GM21619 (cell line): ENCODE measurements at regions not wholly inside any gene's neighbourhood (a gene's known extent, or its start where the extent isn't known, plus 50 kb on each side); places are given as distances from the start of the nearest gene placed in this dataset.
A peak's percentile ranks its signal among the peaks of the same experiment; 100 is the strongest.

ENCODE experiments used
- ATAC-seq: cut with Tn5 transposase; IDR thresholded peaks from one replicate; pipeline ENCODE4 v1.9.1; 2021; ENCODE audit not compliant: unreplicated experiment

DNA sequence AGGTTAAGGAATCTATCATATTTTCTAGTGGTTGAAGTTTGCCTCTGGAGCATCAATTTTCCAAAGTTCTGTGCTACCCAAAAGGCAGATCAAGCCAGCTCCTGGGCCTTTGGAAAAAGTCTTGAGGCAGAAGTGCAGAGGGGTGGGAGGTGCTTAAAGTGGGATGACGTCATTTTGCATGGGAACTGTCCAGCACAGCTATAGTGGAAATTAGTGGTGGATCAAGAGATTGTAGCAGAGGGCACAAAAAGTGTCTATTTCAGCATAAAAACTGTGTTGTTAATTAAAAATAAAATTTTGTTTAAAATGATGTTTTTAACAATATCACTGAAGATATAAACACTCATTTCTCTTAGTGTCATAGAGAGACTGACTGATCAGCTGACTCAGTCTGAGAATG is 221.9 kb downstream of the LRRN1 start:
- no peak for ATAC-seq

DNA sequence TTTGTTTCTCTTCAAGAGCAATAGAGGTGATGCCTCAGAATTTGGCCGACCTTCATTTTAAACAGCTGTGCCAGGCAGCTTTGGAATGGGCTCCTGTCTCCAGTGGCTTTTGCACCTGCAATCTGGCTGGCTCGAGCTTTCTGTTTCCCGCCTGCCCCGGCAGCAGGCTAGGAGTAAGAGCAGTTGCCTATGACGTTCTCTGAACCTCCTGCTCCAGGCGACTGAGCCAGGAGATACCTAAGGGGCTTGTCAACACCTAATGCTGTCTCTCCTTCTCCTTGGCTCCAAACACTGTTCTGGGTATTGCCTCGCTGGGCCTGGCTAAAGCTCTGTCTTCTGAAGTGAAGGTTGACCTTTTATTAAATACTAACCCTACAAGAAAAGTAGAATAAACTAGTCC is 229.9 kb downstream of the LRRN1 start:
- no peak for ATAC-seq

DNA sequence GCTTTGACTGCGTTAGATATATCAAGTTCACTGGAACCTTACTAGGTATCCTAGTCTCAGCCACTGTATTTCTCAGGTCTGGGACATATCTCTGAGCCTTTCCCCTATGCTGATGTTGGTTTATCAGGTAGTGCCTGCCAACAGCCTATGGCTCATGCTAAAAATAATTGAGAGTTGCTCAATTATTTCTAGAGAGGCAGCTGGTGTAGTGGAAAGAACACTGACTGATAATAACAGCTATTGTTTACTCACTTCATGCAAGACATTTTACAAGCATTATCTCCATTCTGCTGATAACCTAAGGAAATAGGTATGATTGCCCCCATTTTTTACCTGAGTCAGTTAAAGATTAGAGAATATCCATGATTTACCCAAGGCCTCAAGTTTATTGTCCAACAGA is 231.4 kb downstream of the LRRN1 start:
- no peak for ATAC-seq

DNA sequence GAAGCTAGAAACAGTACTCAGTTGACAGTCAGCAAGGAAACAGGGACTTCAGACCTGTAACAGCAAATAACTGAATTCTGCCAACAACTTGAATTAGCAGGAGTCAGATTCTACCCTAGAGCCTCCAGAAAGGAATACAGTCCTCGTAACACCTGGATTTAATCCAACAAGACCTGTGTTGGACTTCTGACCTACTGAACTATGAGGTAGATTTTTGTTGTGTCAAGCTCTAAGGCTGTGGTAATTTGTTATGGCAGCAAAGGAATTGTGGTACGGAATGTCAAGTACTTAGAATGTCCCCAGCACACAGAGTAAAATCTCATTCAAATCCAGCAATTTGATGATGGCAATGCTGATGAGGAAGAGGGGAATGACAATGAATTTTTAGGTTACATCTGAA is 234.1 kb downstream of the LRRN1 start:
- ATAC-seq, result no peak

DNA sequence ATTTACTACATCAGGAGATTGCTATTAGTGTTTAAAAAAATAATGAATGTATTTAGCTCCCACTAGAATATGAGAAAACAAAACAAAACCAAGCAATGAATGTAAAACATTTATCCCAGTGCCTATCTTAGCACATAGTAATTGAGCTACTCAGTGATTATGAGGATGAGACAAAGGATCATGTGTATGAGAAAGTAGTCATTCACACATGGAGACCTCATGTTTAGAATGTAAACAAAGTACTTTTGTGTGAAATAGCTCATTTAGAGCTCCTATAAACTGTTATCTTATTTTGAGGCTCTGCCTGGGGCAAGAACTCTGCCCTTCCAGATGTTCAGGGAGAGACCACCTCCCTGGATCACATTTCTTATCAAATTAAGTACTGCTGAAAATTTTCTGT is 236.8 kb downstream of the LRRN1 start:
- ATAC-seq, result no peak

DNA sequence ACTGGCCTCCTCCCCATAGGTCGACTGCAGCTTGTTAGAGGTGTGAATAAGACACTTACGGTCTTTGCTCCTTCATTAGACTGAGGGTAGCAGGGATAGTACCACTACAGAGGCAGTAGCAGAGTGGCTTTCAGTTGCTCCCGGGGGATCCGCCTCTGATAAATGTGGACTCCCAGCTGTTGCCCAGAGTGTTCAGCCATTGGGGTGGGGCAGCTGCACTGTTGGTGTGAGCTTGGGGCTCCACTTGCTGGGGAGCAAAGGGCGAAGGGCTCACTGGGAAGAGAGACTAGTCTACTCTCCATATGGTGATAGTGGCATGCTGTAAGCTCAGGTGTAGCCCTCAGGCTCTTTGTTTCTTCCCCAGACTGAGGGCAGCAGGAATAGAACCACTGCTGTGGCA is 239.1 kb downstream of the LRRN1 start:
- no peak for ATAC-seq

DNA sequence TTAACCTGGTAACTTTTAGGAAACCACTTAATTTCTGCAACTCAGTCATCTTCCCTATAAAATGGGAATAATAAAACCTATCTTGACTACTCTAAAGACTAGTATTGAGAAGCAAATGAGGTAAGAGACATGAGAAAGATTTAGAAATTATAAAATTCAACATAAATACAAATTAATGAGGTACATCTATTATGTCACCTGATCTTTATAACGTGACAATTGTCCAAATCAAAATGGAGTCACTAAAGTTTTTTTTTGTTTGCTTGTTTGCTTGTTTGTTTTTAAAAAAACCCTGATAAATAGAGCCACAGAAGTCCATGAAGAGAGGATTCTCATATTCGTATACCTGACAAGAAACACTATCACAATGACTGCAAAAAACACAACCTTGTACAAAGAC is 242.8 kb downstream of the LRRN1 start:
- ATAC-seq, result no peak

DNA sequence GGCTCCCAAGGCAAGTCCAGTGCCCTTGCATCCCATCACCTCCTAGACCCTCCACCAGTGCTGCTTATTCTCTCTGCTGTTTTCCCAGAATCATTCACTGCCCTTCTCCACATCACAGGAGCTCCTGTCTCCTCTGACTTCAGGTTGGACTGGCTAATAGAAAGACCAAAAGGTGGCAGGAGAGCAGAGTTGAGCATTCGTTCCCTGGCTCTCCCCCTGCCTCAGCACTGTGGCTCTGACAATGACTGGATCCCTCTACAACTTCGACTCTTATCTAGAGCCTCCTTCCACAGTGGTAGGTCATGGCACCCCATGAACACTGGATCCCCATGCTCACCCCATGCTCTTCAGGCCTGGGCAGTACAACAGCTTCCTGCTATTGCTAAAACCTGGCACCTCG is 243.6 kb downstream of the LRRN1 start:
- no peak for ATAC-seq

DNA sequence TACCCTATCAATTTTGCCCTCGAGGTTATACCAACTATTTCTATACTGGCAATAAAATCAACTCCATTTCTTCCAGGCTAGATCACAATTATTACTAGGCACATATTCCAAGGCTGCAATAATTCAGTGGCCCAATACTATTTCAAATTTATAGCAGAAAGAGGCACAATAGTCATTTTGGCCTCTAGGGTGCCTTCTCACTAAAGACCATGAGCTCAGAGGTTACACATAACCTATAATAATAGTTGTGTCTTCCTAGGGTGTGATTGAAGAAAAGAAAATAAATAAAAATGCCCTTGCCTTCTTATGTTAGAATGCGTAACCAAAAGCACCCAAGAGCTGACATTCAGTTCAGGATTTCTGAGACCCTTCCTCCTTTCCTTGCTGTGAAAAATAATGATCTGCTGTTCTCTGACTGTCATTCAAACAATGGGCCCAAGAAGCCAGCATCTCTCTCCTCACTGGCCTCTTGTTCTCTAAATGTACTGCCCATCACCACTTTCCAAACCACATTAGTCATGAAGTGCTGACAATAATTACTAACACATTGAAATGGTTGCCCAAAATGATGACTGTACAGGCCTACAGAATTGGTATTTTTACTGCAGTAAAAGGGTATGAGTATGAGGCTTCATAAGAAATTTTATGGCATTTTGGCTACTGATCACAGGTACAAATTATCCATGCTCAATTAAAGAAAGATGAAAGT is 244.8 kb downstream of the LRRN1 start:
- ATAC-seq, result no peak

DNA sequence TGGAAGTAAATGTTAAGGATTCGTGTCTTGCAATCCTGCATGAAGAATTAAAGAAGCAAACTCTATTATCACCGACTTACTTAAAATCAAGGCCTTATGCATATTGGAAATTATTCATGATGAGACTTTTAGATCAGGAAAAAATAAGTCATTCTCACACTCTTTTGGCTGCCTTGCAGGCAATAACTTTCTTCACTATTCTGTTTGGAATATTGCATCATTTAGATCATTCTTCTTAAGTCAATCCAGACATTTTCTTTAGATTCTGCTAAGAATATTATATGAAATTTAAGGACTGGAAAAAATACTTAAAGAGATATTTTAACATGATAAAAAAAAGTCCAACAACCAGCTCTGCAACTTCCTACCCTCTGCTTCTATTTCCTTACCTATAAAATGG is 245.4 kb downstream of the LRRN1 start:
- no peak for ATAC-seq

DNA sequence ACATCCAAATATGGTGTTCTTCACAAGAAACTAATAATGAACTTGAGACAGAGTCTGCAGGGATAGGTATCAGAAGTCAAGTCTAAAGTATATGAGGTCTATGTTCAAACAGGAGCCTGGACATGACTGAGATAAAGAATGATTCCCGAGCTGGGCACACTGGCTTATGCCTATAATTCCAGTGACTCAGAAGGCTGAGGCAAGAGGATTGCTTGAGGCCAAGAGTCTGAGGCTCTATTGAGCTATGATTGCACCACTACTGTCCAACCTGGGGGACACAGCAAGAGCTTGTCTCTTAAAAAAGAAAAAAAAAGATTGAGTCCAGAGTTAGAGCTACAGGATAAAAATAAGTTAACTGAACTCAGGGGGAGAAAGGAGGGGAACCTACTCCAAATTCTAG is 246.5 kb downstream of the LRRN1 start:
- ATAC-seq, result no peak

DNA sequence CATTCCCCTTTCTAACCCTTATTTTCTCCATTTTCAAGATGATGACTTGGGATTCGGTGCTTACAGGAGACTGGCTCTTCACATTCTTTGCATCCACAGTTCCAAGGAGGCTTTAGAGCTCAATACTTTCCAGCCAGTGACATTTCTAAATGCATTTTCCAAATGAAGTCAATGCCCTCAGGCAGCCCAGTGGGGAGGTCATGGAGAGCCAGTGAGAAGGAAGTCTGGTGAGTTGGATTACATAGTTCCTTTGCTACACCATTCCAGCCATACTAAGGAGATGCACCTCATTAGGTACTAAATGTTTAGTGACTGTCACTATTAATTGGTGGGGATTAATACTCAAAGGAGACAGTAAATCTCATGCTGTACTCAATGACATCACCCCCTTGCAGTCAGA is 248.1 kb downstream of the LRRN1 start:
- no peak for ATAC-seq

DNA sequence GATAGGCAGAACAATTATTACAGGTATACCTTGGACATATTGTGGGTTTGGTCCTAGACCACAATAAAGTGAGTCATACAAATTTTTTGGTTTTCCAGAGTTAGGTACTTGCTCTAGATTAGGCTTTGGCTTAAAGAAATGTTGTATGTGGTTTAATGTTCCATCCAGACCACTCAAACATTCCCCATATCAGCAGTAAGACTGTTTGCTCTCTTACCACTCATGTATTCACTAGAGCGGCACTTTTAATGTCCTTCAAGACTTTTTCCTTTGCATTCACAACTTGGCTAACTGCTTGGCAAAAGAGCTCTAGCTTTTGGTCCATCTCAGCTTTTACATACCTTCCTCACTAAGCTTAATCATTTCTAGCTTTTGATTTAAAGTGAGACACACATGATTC is 250.5 kb upstream of the SETMAR start:
- no peak for ATAC-seq

DNA sequence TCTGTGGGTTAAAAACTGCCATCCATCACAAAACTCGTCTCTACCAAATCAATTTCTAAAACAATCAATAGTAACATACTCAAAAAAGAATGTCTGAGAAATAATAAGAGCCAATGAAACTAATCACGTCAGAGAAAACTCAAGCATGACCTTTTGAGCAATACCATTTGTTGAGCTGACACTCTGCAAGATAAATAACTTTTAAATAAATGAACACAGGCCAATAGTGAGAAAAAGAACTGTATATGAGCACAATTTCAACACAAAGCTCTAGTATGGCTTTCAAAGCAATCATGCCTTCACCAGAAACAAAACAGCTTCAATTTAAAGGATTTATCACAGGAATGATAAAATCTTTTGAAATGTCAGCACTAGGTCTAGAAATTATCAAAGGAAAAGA is 249.2 kb upstream of the SETMAR start:
- no peak for ATAC-seq

DNA sequence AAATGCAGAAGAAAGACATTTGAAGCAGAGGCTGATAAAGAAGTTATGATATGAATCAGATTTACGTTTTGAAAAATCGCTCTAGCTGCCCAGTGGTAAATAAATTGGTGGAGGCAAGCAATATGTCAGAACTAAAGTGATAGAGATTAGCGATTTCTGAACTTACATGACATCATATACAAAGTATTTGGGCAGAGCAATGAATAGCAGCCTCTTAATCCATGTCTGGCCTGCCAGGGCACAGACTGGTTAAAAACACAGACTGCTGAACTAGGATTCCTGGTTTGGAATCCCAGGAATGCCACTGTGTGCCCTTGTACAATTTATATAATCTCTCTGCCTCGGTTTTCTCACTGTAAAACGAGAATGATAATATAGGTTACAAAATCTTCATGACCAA is 243.1 kb upstream of the SETMAR start:
- ATAC-seq, result no peak

DNA sequence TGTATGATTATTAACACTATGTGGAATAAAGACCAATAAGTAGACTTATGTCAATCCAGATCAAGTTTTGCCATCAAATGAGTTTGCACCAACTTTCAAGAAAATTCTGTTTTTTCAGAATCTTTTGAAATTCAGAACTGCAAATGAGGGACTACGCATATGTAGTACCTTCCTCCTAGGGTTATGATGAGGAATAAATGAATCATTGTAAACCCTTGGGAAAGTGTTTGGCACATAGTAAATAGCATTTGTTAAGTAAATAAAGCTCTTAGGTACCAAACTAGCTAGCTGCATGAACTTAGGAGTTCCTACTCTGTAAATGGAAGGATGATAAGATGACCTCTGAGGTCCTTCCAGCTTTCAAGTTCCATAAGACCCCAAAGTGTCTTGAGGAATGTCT is 242.6 kb upstream of the SETMAR start:
- ATAC-seq, result no peak

DNA sequence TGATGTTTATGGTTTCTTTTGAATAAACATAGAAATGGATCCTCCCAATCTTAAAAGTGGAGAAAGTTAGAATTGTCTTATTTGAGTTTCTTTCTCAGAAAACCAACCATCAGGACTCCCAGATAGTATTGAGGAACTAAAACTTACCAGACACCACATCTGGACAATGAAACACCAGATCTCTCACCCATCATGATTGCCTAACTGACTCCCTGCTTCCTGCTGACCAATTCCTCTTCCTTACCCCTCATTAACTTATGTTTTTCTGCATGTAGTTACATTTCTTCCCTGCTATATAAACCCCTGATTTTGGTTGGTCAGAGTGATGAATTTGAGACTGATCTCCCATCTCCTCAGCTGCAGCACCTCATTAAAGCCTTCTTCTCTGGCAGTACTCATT is 242.0 kb upstream of the SETMAR start:
- no peak for ATAC-seq

DNA sequence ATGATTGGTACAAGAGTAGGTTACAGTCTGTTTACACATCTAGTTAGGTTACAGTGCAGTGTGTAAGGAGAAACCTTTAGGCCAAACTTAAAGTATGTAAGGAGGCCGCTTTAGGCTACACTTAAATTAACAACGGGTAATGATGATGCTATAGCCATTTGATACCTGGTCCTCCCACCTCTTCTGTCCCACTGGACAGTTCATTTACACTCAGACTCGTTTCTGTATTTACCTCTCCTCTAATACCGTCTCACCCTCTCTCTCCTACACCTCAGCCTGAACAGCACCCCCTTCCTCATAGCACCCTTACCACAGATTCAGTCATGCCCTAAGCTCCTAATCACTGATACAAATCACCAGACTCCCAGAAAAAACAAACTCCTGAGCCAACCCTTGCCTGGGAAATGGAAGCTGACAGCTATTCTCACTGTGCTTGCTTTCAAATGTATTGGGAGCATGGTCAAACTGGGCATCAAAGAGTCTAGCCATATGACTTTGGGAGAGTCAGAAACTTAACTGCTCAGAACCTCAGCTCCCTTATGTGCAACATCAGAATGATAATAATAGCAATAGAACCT is 241.3 kb upstream of the SETMAR start:
- ATAC-seq, result no peak

DNA sequence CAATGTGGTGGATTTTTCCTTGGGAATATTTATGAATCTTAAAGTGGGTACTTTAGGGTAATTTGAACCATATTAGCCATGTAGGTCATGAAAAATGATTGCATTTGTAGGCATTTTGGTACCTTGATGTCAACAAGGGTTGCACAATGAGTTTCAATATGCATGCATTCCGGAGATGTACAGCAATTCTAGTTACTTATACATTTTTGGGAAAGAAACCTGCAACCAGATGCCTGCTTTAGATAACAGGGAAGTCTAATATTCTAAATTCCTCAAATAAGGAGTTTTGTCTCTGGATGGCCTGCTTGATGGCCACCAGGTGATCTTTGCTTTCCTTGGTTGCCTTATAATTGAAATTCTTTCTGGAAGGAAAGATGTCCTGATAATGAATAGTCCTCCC is 240.5 kb upstream of the SETMAR start:
- ATAC-seq, result no peak

DNA sequence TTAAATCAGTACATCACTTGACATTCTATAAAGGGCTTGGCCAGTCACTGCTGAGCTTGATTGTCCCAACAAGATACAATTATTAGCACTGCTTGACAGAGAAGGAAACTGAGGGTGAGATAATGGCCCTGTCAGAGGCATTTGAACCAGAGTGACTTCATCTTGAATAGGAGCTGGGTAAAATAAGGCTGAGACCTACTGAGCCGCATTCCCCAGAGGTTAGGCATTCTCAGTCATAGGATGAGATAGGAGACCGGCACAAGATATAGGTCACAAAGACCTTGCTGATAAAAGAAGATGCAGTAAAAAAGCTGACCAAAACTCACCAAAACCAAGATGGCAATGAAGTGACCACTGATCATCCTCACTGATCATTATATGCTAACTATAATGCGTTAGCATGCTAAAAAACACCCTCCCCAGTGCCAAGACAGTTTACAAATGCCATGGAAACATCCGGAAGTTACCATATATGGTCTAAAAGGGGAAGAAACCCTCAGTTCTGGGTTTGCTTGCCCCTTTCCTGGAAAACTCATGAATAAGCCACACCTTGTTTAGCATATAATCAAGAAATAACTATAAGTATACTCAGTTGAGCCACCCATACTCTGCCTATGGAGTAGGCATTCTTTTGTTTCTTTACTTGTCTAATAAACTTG is 239.1 kb upstream of the SETMAR start:
- no peak for ATAC-seq

DNA sequence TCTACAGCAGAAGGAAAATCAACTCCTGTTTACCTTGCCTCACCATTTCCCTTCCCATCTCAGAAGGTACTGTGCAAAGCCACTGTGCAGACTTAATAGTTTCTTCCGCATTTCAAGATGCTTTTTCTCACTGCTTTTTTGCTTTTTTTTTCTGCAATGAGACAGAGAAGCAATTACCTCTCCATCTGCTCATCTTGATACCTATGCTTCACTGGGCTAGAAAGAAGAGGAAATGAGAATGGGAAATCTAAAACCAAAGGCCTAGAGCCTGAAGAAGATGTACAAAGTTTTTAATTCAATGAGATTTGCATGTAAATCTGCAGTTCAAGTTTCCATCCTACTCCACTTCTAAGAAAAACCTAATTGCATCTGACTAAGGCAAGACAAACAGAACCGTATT is 238.1 kb upstream of the SETMAR start:
- ATAC-seq, result peak; percentile 80

DNA sequence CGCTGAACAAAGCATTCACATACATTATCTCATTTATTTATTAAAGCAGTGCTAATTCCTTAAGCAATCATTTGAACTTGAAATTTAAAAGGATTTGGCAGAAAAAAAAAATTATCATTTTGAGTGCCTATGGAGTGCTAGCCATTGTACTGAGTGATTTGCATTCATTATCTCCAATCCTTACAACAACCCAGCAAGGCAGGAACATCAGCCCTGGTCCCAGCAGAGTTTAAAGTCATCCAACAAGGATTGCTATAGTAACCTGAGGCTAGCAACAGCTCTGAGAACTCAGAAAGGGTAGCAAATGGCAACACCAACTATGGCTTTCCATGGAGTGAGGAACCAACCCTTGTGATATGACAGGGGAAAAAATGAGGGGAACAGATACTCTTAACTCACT is 237.6 kb upstream of the SETMAR start:
- no peak for ATAC-seq

DNA sequence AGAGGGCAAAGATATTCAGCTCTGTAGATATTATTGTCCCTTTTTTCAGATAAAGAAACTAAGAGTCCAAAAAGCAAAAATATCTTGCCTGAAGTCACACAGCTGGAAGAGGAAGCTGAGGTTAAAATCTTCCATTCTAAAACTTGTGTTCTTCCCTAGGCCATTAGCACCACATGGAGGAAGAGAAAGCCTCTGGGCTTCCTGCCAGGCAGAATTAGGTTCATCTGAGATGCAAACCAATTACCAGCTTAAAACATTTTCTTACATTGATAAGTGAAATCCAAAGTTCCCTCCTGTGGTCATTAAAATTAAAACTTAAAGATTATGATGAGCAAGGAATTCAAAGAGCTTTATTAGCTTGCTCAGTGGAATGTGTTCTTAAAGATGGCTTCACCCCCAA is 235.3 kb upstream of the SETMAR start:
- ATAC-seq, result no peak
